ENCODE measurements at regions not wholly inside any gene's neighbourhood (a gene's known extent, or its start where the extent isn't known, plus 50 kb on each side); places are given as distances from the start of the nearest gene placed in this dataset.

DNA sequence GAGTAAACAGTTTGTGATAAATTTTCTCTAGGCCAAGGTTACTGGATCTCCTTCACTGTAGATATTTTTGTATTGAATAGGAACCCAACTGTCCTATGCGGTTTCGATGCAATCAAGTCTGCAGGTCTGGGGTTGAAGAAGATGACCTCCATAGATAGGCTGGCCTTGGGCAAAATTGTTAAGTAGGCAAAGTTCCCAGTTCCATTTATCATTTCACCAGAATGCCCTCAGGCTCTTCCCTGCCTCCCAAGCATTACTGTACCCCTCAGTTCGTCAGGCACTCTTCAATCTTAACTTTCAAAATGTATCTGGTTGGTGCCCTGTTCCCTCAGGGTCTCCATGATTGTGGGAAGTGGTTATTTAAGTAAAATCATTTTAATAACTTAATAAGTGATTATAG lies 1802.9 kb upstream of the WWC1 start:
- Histone ChIP-seq H3K4me1 (ENCODE audit: insufficient read depth, low read length) (no peaks in the 10 kb centered on the region), H3K9me3 (ENCODE audit: low read length) (peaks cover 91% of the 10 kb centered on the region), H4K20me1 (ENCODE audit: insufficient read depth, low read length) (no peaks in the 10 kb centered on the region), H3K27me3 (ENCODE audit: control insufficient read depth in 1 of 2, insufficient read depth in 2 of 2, low read length in 2 of 2) (no peaks in the 10 kb centered on the region), H2AFZ (ENCODE audit: low read length) (no peak overlapping the region), H3K79me2 (ENCODE audit: insufficient read depth, low read length) (no peaks in the 10 kb centered on the region), H3K36me3 (replicated peaks in 1 of 2; ENCODE audit: control insufficient read depth in 1 of 2, insufficient read depth in 2 of 2, low read length in 2 of 2) (no peaks in the 10 kb centered on the region), H3K4me3 (replicated peaks in 1 of 3; ENCODE audit: insufficient read depth in 1 of 3, low read depth in 2 of 3, low read length in 3 of 3) (no peak overlapping the region), H3K27ac (ENCODE audit: extremely low read length, insufficient read depth, low read length) (no peak overlapping the region), H3K9ac (ENCODE audit: insufficient read depth, low read depth, low read length) (no peak overlapping the region), H3K4me2 (ENCODE audit: low read depth, low read length) (no peak overlapping the region)
- intact Hi-C loops (cut with micrococcal nuclease; ENCODE audit: unreplicated experiment): no loop called here
- DNase-seq (ENCODE audit: low spot score) (no peak), ATAC-seq (no peak), FAIRE-seq (no peak)
- in situ Hi-C loops (cut with HindIII; ENCODE audit: extremely low pct_ligation_motif_present, low pct_unique_long_range_greater_than_20kb): no loop called here
- no TSS peak for BruUV-seq (replicated peaks)
- ChIA-PET CTCF (ENCODE audit: low intra/inter-chr PET ratio, low total read pairs) (no interaction called here), POLR2A (no interaction called here)
- WGBS (ENCODE audit: low lambda C conversion rate): 19% methylated on average over 3 of the region's 3 CpGs
- TF ChIP-seq ARID4A (CRISPR knock-in tag; IDR thresholded peaks at IDR 0.05; ENCODE audit: borderline replicate concordance) (no peak), ONECUT2 (CRISPR knock-in tag; IDR thresholded peaks at IDR 0.05) (no peak), ZNF782 (CRISPR knock-in tag; IDR thresholded peaks at IDR 0.05; ENCODE audit: borderline replicate concordance) (no peak), CREBL2 (CRISPR knock-in tag; IDR thresholded peaks at IDR 0.05; ENCODE audit: borderline replicate concordance) (no peak), EED (CRISPR knock-in tag; IDR thresholded peaks at IDR 0.05) (no peak), MIER3 (CRISPR knock-in tag; IDR thresholded peaks at IDR 0.05; ENCODE audit: borderline replicate concordance) (no peak), SIN3A (IDR thresholded peaks at IDR 0.05; ENCODE audit: borderline replicate concordance, low read depth, low read length) (no peak), ZNF326 (CRISPR knock-in tag; IDR thresholded peaks at IDR 0.05; ENCODE audit: borderline replicate concordance) (no peak), ZNF780A (CRISPR knock-in tag; IDR thresholded peaks at IDR 0.05) (no peak), HNRNPLL (IDR thresholded peaks at IDR 0.05; ENCODE audit: low read depth, low read length, poor library complexity, severe bottlenecking) (no peak), SALL2 (CRISPR knock-in tag; IDR thresholded peaks at IDR 0.05) (no peak), HDAC1 (CRISPR knock-in tag; IDR thresholded peaks at IDR 0.05) (no peak), CSRNP1 (CRISPR knock-in tag; IDR thresholded peaks at IDR 0.05) (no peak), CBX5 (CRISPR knock-in tag; IDR thresholded peaks at IDR 0.05; ENCODE audit: borderline replicate concordance) (no peak), ZNF225 (CRISPR knock-in tag; IDR thresholded peaks at IDR 0.05) (no peak), ZNF550 (CRISPR knock-in tag; IDR thresholded peaks at IDR 0.05; ENCODE audit: borderline replicate concordance) (no peak), FOXM1 (CRISPR knock-in tag; IDR thresholded peaks at IDR 0.05) (no peak), POLR2A (IDR thresholded peaks at IDR 0.05; ENCODE audit: insufficient read depth in 1 of 2, low read depth in 2 of 2, low read length in 2 of 2) (no peak), MTF2 (CRISPR knock-in tag; IDR thresholded peaks at IDR 0.05; ENCODE audit: borderline replicate concordance) (no peak)
